WTC11 (cell line): ENCODE measurements at regions not wholly inside any gene's neighbourhood (a gene's known extent, or its start where the extent isn't known, plus 50 kb on each side); places are given as distances from the start of the nearest gene placed in this dataset.

Experiments used
- ATF6 ChIP-seq: sonication (generic); formaldehyde crosslinking; IDR thresholded peaks from 2 replicates; pipeline ENCODE4 v1.8.1; 2023; ENCODE audit warnings: mild to moderate bottlenecking, missing genetic modification reagents
- CTCF ChIP-seq: fragments of 200-600 bp; IDR thresholded peaks from 2 replicates; pipeline ENCODE4 v1.8.0; 2022; ENCODE audit warnings: antibody characterized with exemption
- FOXP4 ChIP-seq: sonication (generic); formaldehyde crosslinking; IDR thresholded peaks from 2 replicates; pipeline ENCODE4 v1.8.0; 2022; ENCODE audit warnings: mild to moderate bottlenecking, missing genetic modification reagents
- SP1 ChIP-seq: sonication (generic); formaldehyde crosslinking; conservative IDR thresholded peaks from 2 replicates; pipeline ENCODE4 v1.8.1; 2022; ENCODE audit warnings: missing genetic modification reagents
- USF1 ChIP-seq: sonication (generic); formaldehyde crosslinking; IDR thresholded peaks from 2 replicates; pipeline ENCODE4 v1.8.0; 2022; ENCODE audit warnings: mild to moderate bottlenecking, missing genetic modification reagents
- ZNF425 ChIP-seq: fragments of 250-450 bp; sonication (Bioruptor Pico); conservative IDR thresholded peaks from 2 replicates; pipeline ENCODE4 v1.9.0; 2021; ENCODE audit warnings: mild to moderate bottlenecking

- no peak for TF ChIP-seq CTCF
- no peak for TF ChIP-seq ATF6
- no peak for TF ChIP-seq ZNF425 (CRISPR knock-in tag)
- no peak for TF ChIP-seq FOXP4 (CRISPR knock-in tag)
- TF ChIP-seq USF1 (CRISPR knock-in tag): no peak
- no peak for TF ChIP-seq SP1
Observed at GRCh38 chr2:126986631-126987187, 88.0 kb downstream of the TEX51 start.
